Liver (tissue), 3 donors: ENCODE measurements at regions not wholly inside any gene's neighbourhood (a gene's known extent, or its start where the extent isn't known, plus 50 kb on each side); places are given as distances from the start of the nearest gene placed in this dataset.

Experiments
- ATF3 ChIP-seq: IDR thresholded peaks from 2 replicates; pipeline ENCODE4 v1.6.1; 2016; ENCODE audit warnings: antibody characterized with exemption
- CTCF ChIP-seq: fragments of 150-350 bp; IDR thresholded peaks from 2 replicates; pipeline ENCODE4 v1.5.1; 2017; ENCODE audit warnings: improper control_type of control experiment, low read depth, low read length; ENCODE audit not compliant: missing input control
- EGR1 ChIP-seq, 2 donors: IDR thresholded peaks; 2 replicates each; pipeline ENCODE4 v1.6.1; 2016 to 2018; ENCODE audit warnings: antibody characterized with exemption in 2 of 2, low read depth in 2 of 2
- RAD21 ChIP-seq, 2 donors: IDR thresholded peaks; 2 replicates each; pipeline ENCODE4 v1.6.1; 2016; ENCODE audit warnings: antibody characterized with exemption in 2 of 2, mild to moderate bottlenecking in 2 of 2
- TAF1 ChIP-seq: conservative IDR thresholded peaks from 2 replicates; pipeline ENCODE4 v1.6.1; 2016; ENCODE audit warnings: antibody characterized with exemption, mild to moderate bottlenecking
- YY1 ChIP-seq: IDR thresholded peaks from 2 replicates; pipeline ENCODE4 v1.6.1; 2016; ENCODE audit warnings: antibody characterized with exemption, mild to moderate bottlenecking
- TF ChIP-seq, protein P1 (sequence below): IDR thresholded peaks from 2 replicates; pipeline ENCODE4 v1.6.1; 2016; ENCODE audit warnings: antibody characterized with exemption
- donor health status: healthy.
- donor health status: healthy.

DNA sequence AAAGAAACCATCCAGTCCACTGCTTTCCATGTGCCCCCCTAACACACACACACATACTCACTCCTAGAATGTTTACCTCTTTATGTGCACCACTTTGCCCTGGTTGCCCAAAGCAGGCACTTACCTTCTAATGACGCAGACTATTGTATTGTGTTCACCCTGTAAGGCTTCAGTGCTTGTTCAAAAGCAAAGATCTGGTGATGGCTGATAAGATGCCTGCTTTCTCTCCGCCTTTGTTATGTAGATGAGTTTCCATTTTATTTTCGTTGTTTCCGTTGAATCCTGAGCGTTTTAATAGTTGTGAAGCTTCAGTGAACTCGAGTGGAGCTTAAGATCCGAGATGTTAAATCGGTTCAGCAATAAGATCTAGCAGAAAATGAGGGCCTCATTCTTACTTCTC, 452.7 kb downstream of the TMEM114 start:
- TF ChIP-seq CTCF (no peak), YY1 (no peak), EGR1 (IDR thresholded peaks at IDR 0.05; ENCODE audit: low read depth in 2 of 2) (no peak), TAF1 (no peak), ATF3 (no peak), RAD21 (IDR thresholded peaks at IDR 0.05) (no peak)
- TF ChIP-seq, protein P1, sequence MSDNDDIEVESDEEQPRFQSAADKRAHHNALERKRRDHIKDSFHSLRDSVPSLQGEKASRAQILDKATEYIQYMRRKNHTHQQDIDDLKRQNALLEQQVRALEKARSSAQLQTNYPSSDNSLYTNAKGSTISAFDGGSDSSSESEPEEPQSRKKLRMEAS = no peak
